ENCODE measurements at regions not wholly inside any gene's neighbourhood (a gene's known extent, or its start where the extent isn't known, plus 50 kb on each side); places are given as distances from the start of the nearest gene placed in this dataset.

DNA sequence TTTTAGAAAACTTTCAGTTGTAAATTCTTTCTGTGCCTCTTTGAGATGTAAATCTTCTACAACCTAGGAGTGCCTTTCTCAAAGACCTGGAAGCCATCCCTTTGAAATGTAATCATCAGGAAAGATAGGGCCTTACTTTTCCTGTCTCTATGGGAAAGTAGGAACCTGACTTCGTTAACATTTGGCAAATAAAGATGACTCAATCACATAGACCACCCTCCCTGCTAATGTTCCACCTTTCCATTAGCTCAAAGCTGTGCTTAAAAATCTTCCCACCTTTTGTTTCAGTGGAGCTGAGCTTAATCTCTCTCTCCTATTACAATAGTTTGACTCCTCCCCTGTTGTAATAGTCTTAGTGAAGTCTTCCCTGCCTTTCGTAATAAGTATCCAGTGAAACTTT lies 247.7 kb downstream of the OLFM4 start:
- Histone ChIP-seq H2BK120ac (ENCODE audit: low read depth, low read length) (no peak overlapping the region), H2BK12ac (ENCODE audit: low read length in 2 of 2) (no peak overlapping the region), H3K79me1 (replicated peaks; ENCODE audit: low read length, poor library complexity, severe bottlenecking) (no peaks in the 10 kb centered on the region), H3K9me3 (ENCODE audit: control insufficient read depth, low read length) (no peaks in the 10 kb centered on the region), H3K27ac (ENCODE audit: low read length, poor library complexity, severe bottlenecking) (no peak overlapping the region), H3K14ac (ENCODE audit: low read length in 2 of 2) (no peak overlapping the region), H3K4me2 (ENCODE audit: low read length, poor library complexity, severe bottlenecking) (no peak overlapping the region), H3K27me3 (ENCODE audit: control insufficient read depth in 1 of 2, insufficient read depth in 1 of 2, low read length in 2 of 2) (no peaks in the 10 kb centered on the region), H3K4me1 (ENCODE audit: control insufficient read depth, insufficient read depth, low read depth, low read length) (no peaks in the 10 kb centered on the region), H4K91ac (ENCODE audit: low read length) (no peak overlapping the region), H2AK5ac (ENCODE audit: low read length, severe bottlenecking) (no peak overlapping the region), H3K23ac (ENCODE audit: low read length in 2 of 2) (no peak overlapping the region), H3K18ac (ENCODE audit: low read depth in 1 of 2, low read length in 2 of 2) (no peak overlapping the region), H2BK5ac (ENCODE audit: low read depth, low read length, poor library complexity, severe bottlenecking) (no peak overlapping the region), H3K9ac (ENCODE audit: low read length) (no peak overlapping the region), H2AFZ (ENCODE audit: low read depth, low read length) (no peak overlapping the region), H3K4ac (ENCODE audit: low read depth in 1 of 2, low read length in 2 of 2) (no peak overlapping the region), H4K8ac (ENCODE audit: low read length) (no peak overlapping the region), H3K4me3 (ENCODE audit: insufficient read depth in 1 of 2, low read depth in 1 of 2, low read length in 2 of 2) (no peak overlapping the region), H3K36me3 (ENCODE audit: control insufficient read depth in 1 of 2, insufficient read depth in 2 of 2, low read depth in 1 of 2, low read length in 2 of 2) (no peaks in the 10 kb centered on the region), H2BK15ac (ENCODE audit: low read depth, poor library complexity, severe bottlenecking) (no peak overlapping the region)
- WGBS = 51% methylated on average over 2 of the region's 2 CpGs
- DNase-seq = no peak

- no peak overlapping the region for H2AFZ ChIP-seq (ENCODE audit: low read depth, low read length)
- no peak overlapping the region for H4K8ac ChIP-seq (ENCODE audit: low read length)
- no peaks in the 10 kb centered on the region for H3K27me3 ChIP-seq (ENCODE audit: control insufficient read depth in 1 of 2, insufficient read depth in 1 of 2, low read length in 2 of 2)
- no peak overlapping the region for H3K14ac ChIP-seq (ENCODE audit: low read length in 2 of 2)
- H3K4me2 ChIP-seq (ENCODE audit: low read length, poor library complexity, severe bottlenecking) = no peak overlapping the region
- H3K4me3 ChIP-seq (ENCODE audit: insufficient read depth in 1 of 2, low read depth in 1 of 2, low read length in 2 of 2) = no peak overlapping the region
- no peak overlapping the region for H3K4ac ChIP-seq (ENCODE audit: low read depth in 1 of 2, low read length in 2 of 2)
- H3K18ac ChIP-seq (ENCODE audit: low read depth in 1 of 2, low read length in 2 of 2) = no peak overlapping the region
- H2BK120ac ChIP-seq (ENCODE audit: low read depth, low read length) = no peak overlapping the region
- no peak overlapping the region for H3K9ac ChIP-seq (ENCODE audit: low read length)
- no peak for DNase-seq
- H2BK5ac ChIP-seq (ENCODE audit: low read depth, low read length, poor library complexity, severe bottlenecking) = no peak overlapping the region
- H2BK15ac ChIP-seq (ENCODE audit: low read depth, poor library complexity, severe bottlenecking) = no peak overlapping the region
- no peaks in the 10 kb centered on the region for H3K4me1 ChIP-seq (ENCODE audit: control insufficient read depth, insufficient read depth, low read depth, low read length)
- H2BK12ac ChIP-seq (ENCODE audit: low read length in 2 of 2) = no peak overlapping the region
- H3K9me3 ChIP-seq (ENCODE audit: control insufficient read depth, low read length) = no peaks in the 10 kb centered on the region
- no peaks in the 10 kb centered on the region for H3K36me3 ChIP-seq (ENCODE audit: control insufficient read depth in 1 of 2, insufficient read depth in 2 of 2, low read depth in 1 of 2, low read length in 2 of 2)
- no peaks in the 10 kb centered on the region for H3K79me1 ChIP-seq (replicated peaks; ENCODE audit: low read length, poor library complexity, severe bottlenecking)
- H2AK5ac ChIP-seq (ENCODE audit: low read length, severe bottlenecking) = no peak overlapping the region
- H4K91ac ChIP-seq (ENCODE audit: low read length) = no peak overlapping the region
- no peak overlapping the region for H3K23ac ChIP-seq (ENCODE audit: low read length in 2 of 2)
- H3K27ac ChIP-seq (ENCODE audit: low read length, poor library complexity, severe bottlenecking) = no peak overlapping the region
These were observed 253.1 kb downstream of the OLFM4 start for GRCh38 chr13:53281677-53282076.

DNA sequence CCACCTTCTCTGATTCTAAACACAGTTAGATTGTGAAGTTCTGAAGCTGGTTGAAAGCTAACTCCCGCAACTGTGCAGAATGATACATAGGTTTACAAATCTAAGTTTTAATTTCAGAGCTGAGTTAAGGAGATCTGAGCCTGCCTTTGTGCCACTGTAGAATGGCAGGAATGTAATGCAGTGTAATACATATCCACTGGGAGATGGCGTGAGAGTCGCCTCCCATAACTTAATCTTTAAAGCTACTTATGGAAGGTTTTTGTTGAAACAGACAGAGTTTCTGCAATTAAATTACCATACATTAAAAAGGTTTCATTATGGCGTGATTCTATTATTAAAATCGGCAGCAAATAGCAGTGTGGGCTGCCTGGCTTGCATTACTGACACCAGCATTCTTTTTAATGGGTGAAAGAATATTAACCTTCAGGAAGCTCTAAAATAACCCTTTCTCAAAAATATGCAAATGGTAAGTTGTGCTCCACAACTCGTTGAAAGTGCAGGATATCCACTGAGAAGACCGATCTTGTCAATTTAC lies 257.4 kb downstream of the OLFM4 start:
- 73% methylated on average over 5 of the region's 7 CpGs for WGBS
- no peak for DNase-seq
- Histone ChIP-seq H3K9ac (ENCODE audit: low read length) (no peak overlapping the region), H2AFZ (ENCODE audit: low read depth, low read length) (no peak overlapping the region), H3K27ac (ENCODE audit: low read length, poor library complexity, severe bottlenecking) (no peak overlapping the region), H4K91ac (ENCODE audit: low read length) (no peak overlapping the region), H2BK5ac (ENCODE audit: low read depth, low read length, poor library complexity, severe bottlenecking) (no peak overlapping the region), H3K4ac (ENCODE audit: low read depth in 1 of 2, low read length in 2 of 2) (no peak overlapping the region), H3K18ac (ENCODE audit: low read depth in 1 of 2, low read length in 2 of 2) (no peak overlapping the region), H3K79me1 (replicated peaks; ENCODE audit: low read length, poor library complexity, severe bottlenecking) (no peaks in the 10 kb centered on the region), H3K9me3 (ENCODE audit: control insufficient read depth, low read length) (no peaks in the 10 kb centered on the region), H3K27me3 (ENCODE audit: control insufficient read depth in 1 of 2, insufficient read depth in 1 of 2, low read length in 2 of 2) (no peaks in the 10 kb centered on the region), H3K14ac (ENCODE audit: low read length in 2 of 2) (no peak overlapping the region), H2BK120ac (ENCODE audit: low read depth, low read length) (no peak overlapping the region), H2AK5ac (ENCODE audit: low read length, severe bottlenecking) (no peak overlapping the region), H3K4me1 (ENCODE audit: control insufficient read depth, insufficient read depth, low read depth, low read length) (no peaks in the 10 kb centered on the region), H2BK15ac (ENCODE audit: low read depth, poor library complexity, severe bottlenecking) (no peak overlapping the region), H3K36me3 (ENCODE audit: control insufficient read depth in 1 of 2, insufficient read depth in 2 of 2, low read depth in 1 of 2, low read length in 2 of 2) (no peaks in the 10 kb centered on the region), H2BK12ac (ENCODE audit: low read length in 2 of 2) (no peak overlapping the region), H3K4me3 (ENCODE audit: insufficient read depth in 1 of 2, low read depth in 1 of 2, low read length in 2 of 2) (no peak overlapping the region), H3K4me2 (ENCODE audit: low read length, poor library complexity, severe bottlenecking) (no peak overlapping the region), H3K23ac (ENCODE audit: low read length in 2 of 2) (no peak overlapping the region), H4K8ac (ENCODE audit: low read length) (no peak overlapping the region)

- Histone ChIP-seq H2AFZ (ENCODE audit: low read depth, low read length) (no peak overlapping the region), H4K8ac (ENCODE audit: low read length) (no peak overlapping the region), H3K18ac (ENCODE audit: low read depth in 1 of 2, low read length in 2 of 2) (no peak overlapping the region), H2BK120ac (ENCODE audit: low read depth, low read length) (no peak overlapping the region), H2BK15ac (ENCODE audit: low read depth, poor library complexity, severe bottlenecking) (no peak overlapping the region), H3K27ac (ENCODE audit: low read length, poor library complexity, severe bottlenecking) (no peak overlapping the region), H3K4me3 (ENCODE audit: insufficient read depth in 1 of 2, low read depth in 1 of 2, low read length in 2 of 2) (no peak overlapping the region), H3K27me3 (ENCODE audit: control insufficient read depth in 1 of 2, insufficient read depth in 1 of 2, low read length in 2 of 2) (no peaks in the 10 kb centered on the region), H3K79me1 (replicated peaks; ENCODE audit: low read length, poor library complexity, severe bottlenecking) (no peaks in the 10 kb centered on the region), H3K4me2 (ENCODE audit: low read length, poor library complexity, severe bottlenecking) (no peak overlapping the region), H3K4me1 (ENCODE audit: control insufficient read depth, insufficient read depth, low read depth, low read length) (no peaks in the 10 kb centered on the region), H2BK5ac (ENCODE audit: low read depth, low read length, poor library complexity, severe bottlenecking) (no peak overlapping the region), H3K4ac (ENCODE audit: low read depth in 1 of 2, low read length in 2 of 2) (no peak overlapping the region), H3K23ac (ENCODE audit: low read length in 2 of 2) (no peak overlapping the region), H3K9me3 (ENCODE audit: control insufficient read depth, low read length) (no peaks in the 10 kb centered on the region), H4K91ac (ENCODE audit: low read length) (no peak overlapping the region), H3K36me3 (ENCODE audit: control insufficient read depth in 1 of 2, insufficient read depth in 2 of 2, low read depth in 1 of 2, low read length in 2 of 2) (no peaks in the 10 kb centered on the region), H2BK12ac (ENCODE audit: low read length in 2 of 2) (no peak overlapping the region), H2AK5ac (ENCODE audit: low read length, severe bottlenecking) (no peak overlapping the region), H3K14ac (ENCODE audit: low read length in 2 of 2) (no peak overlapping the region), H3K9ac (ENCODE audit: low read length) (no peak overlapping the region)
- no peak for DNase-seq
- no CpG with 5 or more reads among the region's 1 CpG for WGBS
These were observed 269.8 kb downstream of the OLFM4 start for GRCh38 chr13:53298396-53298795.

All from mesenchymal stem cell (in vitro differentiated cells and primary cell).